NCI-H226 (cell line): ENCODE measurements at regions not wholly inside any gene's neighbourhood (a gene's known extent, or its start where the extent isn't known, plus 50 kb on each side); places are given as distances from the start of the nearest gene placed in this dataset.
"Not testable (repeated sequence)": the region's sequence is repeated elsewhere in the genome, so short reads cannot be mapped to it uniquely, and the experiment has no call there.

Experiments
- DNase-seq: peaks from one replicate; pipeline ENCODE4 v3.0.0-alpha.2; 2015

- DNase-seq: no peak
These were observed 246.6 kb upstream of the B3GAT1 start for GRCh38 chr11:134658481-134659225.

DNA sequence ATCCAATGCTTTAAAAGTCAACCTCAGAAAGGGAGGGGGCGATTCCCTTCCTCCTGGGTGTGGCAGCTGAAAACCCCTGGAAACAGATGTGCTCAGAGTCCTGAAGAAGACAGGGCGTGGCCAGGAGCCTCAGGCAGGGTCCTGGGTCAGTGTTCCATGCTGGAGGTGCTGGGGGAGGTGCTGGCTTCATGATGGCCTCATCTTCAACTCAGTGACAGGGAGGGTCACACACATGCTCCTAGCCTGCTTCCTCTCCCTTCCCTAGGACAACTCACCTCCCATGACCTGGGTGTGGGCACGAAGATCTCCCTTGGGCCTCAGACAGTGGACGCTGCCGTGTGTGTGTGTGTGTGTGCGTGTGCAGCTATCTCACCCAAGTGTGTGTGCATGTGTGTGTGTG is 245.6 kb upstream of the B3GAT1 start:
- DNase-seq: no peak

DNA sequence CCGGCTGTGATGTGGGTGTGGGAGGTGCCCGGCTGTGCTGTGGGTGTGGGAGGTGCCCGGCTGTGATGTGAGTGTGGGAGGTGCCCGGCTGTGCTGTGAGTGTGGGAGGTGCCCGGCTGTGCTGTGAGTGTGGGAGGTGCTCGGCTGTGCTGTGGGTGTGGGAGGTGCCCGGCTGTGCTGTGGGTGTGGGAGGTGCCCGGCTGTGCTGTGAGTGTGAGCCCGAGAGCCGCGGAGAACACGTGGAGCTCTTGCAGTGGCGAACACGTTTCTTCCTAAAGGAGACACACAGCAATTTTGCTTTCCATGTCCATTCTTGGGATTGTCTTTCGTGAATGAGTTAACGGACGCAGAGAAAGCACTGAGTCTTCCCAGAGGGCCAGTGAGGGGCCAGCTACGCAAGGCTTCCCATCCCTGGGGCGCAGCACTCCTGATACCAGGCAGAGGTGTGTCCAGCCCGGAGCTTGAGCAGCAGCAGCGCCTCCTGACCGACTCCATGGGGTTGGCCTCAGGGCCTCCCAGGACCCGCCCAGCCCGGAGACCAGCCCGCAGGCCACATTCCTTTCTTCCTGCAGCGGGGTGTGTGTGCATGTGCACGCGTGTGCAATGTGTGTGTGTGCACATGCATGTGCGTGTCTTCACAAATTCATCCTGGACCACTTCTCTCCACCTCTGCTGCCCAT is 245.0 kb upstream of the B3GAT1 start:
- DNase-seq: no peak

DNA sequence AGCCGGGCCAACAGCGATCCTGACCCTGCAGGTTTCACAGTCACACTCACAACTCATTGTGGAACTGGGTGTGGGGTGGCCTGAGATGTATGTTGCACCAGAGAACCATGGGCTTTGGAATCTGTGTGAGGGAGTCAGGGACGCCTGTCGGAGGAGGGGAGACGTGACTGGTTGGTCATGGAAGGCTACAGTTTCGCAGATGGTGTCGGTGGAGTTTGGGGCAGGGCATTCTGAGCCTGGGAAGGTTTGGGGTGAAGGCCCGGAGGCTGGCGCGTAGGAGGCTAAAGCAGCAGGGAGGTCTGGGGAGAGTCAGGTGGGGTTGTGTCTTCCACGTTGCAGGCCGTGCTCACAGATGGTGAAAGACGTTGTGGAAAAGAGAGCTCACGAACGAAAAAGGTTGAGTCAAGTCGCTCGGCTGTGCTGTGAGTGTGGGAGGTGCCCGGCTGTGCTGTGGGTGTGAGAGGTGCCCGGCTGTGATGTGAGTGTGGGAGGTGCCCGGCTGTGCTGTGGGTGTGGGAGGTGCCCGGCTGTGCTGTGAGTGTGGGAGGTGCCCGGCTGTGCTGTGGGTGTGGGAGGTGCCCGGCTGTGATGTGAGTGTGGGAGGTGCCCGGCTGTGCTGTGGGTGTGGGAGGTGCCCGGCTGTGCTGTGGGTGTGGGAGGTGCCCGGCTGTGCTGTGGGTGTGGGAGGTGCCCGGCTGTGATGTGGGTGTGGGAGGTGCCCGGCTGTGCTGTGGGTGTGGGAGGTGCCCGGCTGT is 244.2 kb upstream of the B3GAT1 start:
- DNase-seq: not testable (repeated sequence)

DNA sequence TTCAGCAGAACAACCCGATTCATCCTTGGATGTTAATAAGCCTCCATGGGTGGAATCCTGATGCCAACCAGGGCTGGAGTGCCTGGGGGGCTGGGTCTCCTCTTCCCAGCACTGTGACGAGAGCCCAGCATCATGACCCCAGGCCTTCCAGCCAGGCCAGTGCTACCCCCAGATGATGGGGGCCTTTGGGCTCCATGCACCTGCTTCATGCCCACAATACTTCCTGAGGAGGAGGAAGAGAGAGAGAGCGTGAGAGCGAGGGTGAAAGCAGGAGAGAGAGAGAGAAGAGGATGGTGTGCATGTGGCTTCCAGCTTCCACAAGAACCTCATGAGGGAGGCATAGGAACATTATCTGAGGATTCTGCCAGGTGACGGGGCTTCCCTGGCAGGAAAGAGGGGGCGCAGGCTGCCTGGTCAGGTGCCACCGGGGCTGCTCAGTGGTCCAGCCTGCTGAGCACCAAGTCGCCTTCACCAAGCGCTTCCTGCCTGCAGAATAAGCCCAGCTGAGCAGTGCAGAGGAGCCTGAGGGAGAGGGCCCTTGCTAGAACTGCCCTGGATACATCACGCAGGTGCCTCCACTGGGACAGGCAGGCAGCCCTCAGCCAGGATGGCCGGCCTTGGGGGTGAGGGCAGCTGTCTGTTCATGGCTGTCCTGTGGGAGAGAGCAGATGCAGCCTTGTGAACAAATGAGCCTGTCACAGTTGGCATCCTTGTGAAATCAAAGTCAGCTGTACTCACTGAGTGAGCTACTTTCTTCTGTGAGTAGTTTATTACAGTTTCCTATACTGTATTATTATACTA is 243.3 kb upstream of the B3GAT1 start:
- no peak for DNase-seq

- DNase-seq: no peak
These were observed 242.3 kb upstream of the B3GAT1 start for GRCh38 chr11:134654161-134654915.

DNA sequence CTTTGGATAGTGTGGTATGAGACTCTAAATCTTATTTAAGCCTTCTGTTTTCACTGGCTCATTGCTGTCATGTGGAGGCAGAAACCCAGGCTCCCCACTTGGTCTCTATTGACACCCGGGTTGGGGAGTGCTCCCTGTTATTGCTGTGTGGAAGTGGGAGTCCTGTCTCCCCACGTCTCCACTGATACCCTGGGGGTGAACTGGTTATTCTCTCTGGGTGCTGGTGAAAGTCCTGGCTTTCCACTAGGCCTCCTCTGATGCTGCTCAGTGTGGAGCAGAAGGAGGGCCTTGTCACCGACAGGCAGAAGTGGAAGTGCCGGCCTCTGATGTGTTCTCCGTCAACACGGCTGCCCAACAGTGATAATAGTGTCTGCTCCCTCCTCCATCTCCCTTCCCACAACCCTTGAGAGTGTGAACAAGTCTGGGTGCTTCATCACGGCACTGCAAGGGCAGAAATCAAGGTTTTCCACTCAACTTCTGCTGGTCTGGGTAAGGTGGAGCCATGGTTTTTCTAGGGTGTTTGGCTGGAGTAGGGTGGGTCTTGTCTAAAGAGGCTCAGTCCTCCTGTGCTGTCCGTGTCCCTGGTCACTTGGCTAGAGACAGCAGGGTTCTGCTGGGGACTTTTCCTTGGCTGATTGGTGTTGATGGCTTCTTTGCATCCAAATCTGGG is 240.7 kb upstream of the B3GAT1 start:
- DNase-seq: no peak

DNA sequence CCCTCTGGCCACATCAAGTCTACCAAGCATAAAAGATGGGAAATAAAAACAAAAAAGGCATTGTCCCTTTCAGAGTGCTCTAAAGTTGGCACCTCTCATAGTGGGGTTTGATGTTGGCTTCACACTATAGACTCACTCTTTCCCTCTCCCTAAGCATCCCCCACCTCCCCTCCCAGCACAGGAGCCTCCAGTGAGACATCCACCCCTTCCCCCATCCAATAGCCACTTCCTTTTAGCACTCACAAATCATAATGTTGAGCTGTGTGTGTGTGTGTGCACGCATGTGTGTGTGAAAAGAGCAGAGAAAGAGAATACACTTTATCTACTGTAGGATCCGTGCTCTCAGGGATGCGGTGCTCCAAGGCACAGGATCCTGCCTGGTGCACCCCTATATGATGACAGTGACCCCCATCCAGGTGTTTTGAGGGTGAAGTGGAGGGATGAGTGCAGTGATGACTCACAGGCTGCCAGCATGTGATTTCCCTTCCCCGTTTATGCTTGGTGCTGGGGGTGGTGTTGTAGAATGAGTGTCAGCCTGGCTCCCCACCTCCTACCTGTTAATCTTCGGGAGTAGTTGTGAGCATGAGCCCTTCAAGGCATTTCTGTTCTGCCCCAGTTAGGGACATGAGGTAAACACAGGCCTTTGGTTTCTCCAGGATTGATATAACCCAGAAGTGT is 235.2 kb upstream of the B3GAT1 start:
- no peak for DNase-seq

DNA sequence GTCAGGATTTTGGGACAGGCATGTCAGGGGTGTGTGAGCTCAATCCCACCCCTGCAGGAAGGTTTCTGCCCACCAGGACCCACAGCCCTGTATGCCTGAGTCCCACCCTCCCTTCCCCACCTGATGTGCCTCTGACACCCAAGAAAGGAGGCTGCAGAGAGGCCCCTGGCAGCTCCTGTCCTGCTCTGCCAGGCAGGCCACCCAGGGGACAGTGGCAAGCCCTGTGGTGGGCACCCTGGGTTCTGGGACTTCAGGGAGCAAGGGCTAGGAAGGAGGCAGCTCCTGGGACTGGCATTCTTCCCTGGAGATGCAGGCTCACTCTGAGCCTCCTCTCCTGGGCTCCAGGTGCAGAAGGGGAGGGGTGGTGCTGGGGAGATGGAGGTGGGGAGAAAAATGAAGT is 234.5 kb upstream of the B3GAT1 start:
- no peak for DNase-seq

DNA sequence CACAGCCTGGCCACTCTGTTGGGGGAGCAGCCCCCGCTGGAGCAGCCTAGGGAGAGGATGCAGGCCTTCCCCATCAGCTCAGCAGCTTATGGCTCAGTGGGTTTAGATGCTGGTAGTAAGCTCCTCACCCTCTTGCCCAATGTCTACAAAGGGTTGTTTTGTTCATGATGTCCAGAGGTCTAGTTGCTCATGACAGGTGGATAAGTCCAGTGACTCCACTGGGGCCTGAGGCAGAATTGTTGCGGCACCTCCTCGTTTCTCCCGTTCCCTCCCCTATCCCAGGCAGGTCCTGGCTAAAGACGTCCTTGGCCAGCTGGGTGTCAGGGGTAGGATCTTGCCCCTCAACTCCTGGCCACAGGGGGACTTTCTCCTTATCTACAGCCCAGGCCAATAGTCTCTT is 233.5 kb upstream of the B3GAT1 start:
- no peak for DNase-seq

GRCh38 chr11:134644476-134645456 is 232.7 kb upstream of the B3GAT1 start:
- DNase-seq: no peak

GRCh38 chr11:134643115-134644012 is 231.3 kb upstream of the B3GAT1 start:
- no peak for DNase-seq

DNA sequence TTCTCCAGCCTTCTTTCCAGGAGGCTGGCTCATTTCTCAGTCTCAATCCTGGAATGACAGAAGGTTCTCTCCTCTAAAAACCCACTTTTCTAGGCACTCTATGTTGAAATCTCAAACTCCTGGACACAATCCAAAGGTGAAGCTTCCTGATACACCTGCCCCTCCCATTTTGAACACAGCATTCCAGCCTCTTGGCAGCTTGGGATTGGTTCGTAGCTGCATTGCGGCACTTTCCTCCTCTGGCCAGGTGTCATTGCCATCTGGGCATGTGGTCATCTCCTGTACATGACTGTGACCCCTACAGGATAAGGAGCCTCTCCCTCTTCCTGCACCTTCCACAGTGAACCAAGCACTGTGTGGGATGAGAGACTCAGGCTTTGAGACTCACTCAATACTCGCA is 230.2 kb upstream of the B3GAT1 start:
- DNase-seq: no peak

DNA sequence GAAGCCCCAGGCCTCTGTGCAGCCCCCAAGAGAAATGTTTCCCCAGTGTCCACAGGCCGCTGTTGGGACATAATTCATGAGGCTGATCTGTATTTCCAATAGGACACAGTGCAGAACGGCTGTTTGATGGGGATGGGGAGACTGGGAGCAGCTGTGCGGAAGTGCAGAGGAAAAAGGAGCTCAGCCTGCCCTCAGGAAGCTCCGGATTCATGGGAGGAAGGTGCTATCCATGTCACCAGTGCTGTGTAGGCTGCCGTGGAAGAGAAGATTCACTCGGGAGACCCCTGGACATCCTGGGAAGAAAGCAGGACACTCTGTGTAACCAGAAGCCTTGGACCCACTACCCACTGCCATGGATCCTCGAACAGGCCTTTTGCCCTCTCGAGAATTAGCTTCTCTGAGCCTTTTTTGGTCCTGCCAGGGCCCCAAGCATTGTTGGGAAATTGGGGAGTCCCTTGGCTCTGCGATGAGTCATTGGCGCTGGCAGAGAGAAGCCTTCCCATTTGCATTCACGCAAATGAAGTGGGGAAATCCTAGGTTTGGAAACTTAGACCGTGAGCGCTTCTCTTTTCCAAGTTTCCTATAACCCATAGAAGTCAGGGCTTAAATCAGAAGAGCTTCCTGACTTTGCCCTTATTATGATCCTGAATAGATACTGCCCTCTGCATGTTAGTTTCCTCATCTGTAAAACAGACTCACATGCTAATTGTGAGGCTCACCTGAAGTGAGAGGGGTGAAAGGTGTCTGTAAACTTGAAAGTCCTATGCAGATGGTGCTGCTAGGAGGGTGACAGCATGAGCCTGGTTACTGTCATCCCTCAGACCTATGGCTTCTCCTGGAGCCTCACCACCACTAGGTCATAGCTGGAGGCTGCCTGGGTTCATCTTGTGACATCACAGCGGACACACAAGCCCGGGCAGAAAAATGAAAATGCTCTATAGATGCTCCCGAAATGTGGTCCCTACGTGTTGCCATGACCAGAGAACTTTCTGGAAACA is 229.2 kb upstream of the B3GAT1 start:
- no peak for DNase-seq

DNA sequence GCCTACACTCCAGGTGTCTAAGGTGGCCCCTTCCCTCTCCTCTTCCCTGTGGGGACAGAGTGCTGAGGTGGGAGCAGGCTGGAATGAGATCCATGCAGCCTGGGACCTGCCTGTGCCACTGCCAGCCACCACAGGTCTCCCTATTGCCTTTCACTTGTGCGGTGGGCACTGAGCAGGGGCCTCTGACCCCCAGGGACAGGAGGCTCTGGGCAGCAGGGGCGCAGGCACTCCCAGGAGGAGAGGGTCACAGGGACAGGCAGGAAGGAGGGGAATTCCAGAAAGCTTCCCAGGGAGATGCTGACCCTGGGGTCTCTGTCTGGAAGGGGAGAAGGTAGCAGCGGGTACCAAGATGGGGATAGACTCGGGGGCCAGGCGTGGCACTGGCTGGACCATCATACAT is 228.5 kb upstream of the B3GAT1 start:
- no peak for DNase-seq

GRCh38 chr11:134639586-134640330 is 227.7 kb upstream of the B3GAT1 start:
- DNase-seq: no peak
